Hepatocyte (in vitro differentiated cells): ENCODE measurements at regions not wholly inside any gene's neighbourhood (a gene's known extent, or its start where the extent isn't known, plus 50 kb on each side); places are given as distances from the start of the nearest gene placed in this dataset.

Source experiments
- CTCF ChIP-seq: fragments of 200-600 bp; sonication (generic); IDR thresholded peaks from 2 replicates; pipeline ENCODE4 v1.5.1; 2016; ENCODE audit warnings: antibody characterized with exemption, mild to moderate bottlenecking; ENCODE audit not compliant: poor library complexity
- EZH2phosphoT487 ChIP-seq: fragments of 200-600 bp; sonication (generic); IDR thresholded peaks from one replicate; pipeline ENCODE4 v1.6.1; 2018; ENCODE audit warnings: antibody characterized with exemption, mild to moderate bottlenecking, low read depth, moderate library complexity; ENCODE audit not compliant: unreplicated experiment, severe bottlenecking

- no peak for TF ChIP-seq CTCF
- no peak for TF ChIP-seq EZH2phosphoT487
Observed at GRCh38 chr5:35360671-35361070, 130.4 kb upstream of the PRLR start.
